NCI-H226 (cell line): ENCODE measurements at regions not wholly inside any gene's neighbourhood (a gene's known extent, or its start where the extent isn't known, plus 50 kb on each side); places are given as distances from the start of the nearest gene placed in this dataset.

Experiments used
- DNase-seq: peaks from one replicate; pipeline ENCODE4 v3.0.0-alpha.2; 2015

DNA sequence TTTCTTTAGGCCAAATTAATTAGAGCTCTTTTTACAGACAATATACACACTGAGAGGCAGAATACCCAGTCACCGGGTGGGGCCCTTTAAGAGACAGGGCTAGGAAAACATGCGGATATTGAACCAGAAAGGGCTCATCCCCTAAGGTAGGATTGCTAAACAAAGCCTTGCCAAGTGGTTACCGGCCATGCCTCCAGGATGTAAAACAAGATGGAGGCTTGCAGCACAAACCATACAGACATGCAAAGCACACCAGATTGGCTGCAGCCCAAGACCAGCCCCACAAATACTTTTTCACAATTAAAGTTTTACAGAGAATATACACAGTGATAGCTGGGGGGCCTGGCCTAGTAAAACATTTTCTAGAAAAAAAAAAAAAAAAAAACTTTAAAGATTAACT is 210.0 kb downstream of the KLHL4 start:
- no peak for DNase-seq

- no peak for DNase-seq
Measured at GRCh38 chrX:87728024-87728423, 210.4 kb downstream of the KLHL4 start.

- DNase-seq, result no peak
Measured at GRCh38 chrX:87728459-87728858, 210.9 kb downstream of the KLHL4 start.

DNA sequence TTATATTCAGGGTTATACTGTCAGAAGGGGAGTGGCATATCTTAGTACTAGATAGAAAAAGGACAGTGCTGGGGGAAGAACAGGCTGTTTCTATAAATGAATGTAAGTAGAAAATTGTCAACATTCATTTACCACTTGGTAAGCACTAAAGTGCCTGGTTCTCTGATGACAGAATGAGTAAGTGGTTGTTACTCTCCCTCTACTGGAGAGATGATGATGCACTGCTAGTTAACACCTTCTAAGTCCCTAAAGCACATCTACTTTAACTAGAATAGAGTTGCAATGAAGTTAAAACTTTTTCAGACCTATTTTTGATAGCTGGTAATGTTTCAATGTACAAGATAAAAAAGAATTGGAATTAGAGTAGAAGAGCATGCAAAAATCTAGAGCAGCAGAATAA is 214.5 kb downstream of the KLHL4 start:
- DNase-seq, result no peak

DNA sequence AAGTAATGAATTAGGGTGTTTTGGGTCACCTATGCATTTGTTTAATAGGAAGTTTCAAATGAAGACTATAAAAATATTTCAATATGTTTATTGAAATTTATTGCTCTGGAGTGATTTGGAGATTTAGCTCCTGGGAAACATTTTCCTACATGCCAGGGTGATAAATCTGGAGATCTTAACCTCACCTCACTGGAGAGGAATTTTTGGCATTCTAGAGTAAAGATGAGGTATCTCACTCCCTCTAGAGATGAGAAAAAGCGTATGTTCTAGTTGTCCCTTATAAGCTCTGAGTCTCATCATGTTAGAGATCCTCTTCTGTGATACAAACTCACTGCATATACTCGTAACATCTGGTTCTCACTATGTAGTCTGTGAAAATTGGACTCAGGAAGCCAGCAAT is 219.0 kb downstream of the KLHL4 start:
- peak; percentile 3 for DNase-seq

DNA sequence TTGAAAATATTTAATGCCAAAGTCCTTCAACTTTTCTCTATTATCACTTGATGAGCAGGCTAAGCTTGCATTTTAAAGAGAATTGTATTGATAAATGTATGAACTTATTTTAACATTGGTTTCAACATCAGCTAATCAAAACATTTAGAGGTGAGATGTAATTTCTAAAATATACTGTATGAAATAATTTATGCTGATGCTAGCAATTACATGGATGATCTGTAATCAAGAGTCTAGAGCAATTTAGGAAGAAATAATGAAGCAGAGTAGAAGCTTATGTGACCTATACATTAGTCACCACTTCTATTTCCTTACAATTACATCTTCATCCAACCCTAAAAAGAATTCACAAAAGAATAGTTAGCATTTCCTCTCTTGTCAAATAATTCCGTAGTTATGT is 226.8 kb downstream of the KLHL4 start:
- no peak for DNase-seq

DNA sequence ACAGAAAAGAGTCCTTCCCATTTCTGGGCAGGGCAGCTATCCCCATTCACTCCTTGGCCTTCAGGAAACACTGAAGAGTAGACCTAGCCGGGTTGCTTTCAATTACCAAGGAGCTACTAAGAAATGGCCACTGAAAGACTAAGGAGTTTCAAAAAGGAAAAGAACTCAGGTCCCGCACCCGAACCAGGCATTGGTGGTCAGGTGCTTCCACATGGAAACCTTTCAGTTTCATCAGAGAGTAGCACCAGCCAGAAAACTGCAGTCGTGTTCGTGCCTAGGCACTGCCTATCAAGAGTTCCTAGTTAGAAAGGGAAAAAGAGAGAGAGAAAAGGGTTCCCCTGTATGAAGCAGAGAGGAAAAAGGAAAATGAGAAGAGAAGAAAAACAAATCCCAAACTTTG is 237.9 kb downstream of the KLHL4 start:
- no peak for DNase-seq

- no peak for DNase-seq
Measured at GRCh38 chrX:87788976-87789375, 271.4 kb downstream of the KLHL4 start.

DNA sequence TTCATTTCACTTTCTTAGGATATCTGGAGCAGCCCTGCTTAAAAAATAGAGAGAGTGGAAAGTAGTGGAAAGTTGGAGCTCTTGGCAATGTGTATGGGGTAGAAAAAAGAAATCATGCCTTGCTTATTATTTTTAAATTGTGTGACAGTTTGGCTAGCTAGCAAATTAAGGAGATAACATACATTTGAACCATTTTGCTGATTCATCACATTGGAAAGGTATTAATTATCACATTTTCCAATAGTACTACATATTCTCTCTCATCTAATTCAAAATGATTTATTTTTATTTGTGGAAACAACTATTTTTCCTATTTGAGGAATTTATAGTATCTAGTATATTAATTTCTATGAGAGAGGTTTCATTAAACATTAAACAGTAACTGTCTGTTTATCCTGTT is 280.4 kb downstream of the KLHL4 start:
- no peak for DNase-seq

GRCh38 chrX:87805829-87806490 is 288.4 kb downstream of the KLHL4 start:
- DNase-seq, result peak; percentile 68

- no peak for DNase-seq
Measured at GRCh38 chrX:87808576-87809243, 291.1 kb downstream of the KLHL4 start.

DNA sequence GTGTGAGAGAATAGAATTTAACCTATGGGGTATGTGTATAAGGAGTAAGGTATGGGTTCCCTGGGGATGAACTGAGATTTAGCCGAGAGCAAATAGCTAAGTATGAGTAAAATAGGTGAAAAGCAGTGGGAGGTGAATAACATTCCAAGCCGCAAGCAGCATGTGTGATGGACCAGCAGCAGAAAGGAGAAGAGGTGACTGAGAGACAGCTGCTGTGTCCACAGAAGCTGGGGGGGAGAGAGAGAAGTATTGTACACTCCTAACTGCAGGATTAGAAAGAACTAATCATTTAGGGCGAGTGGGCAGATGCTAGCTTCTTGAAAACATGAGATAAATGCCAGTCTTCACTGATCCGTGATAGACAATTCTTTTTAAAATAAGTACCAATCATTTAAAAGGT is 296.0 kb downstream of the KLHL4 start:
- DNase-seq, result peak; percentile 51

- no peak for DNase-seq
Measured at GRCh38 chrX:87846956-87847355, 329.4 kb downstream of the KLHL4 start.

- no peak for DNase-seq
Measured at GRCh38 chrX:87873347-87873941, 355.8 kb downstream of the KLHL4 start.

- no peak for DNase-seq
Measured at GRCh38 chrX:87874043-87874442, 356.4 kb downstream of the KLHL4 start.

DNA sequence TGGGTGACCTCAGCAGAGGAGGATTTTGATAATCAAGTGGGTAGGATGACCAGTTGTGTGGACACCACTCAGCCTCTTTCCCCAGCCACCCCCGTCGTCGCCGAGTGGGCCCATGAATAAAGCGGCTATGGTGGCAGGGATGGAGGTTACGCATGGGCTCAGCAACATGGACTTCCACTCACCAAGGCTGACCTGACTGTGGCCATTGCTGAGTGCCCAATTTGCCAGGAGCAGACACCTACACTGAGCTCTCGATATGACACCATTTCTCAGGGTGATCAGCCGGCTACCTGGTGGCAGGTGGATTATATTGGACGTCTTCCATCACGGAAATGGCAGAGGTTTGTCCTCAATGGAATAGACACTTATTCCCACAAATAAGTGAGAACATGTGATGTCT is 361.3 kb downstream of the KLHL4 start:
- DNase-seq, result no peak

- DNase-seq, result no peak
Measured at GRCh38 chrX:87890437-87890836, 372.8 kb downstream of the KLHL4 start.

- DNase-seq, result no peak
Measured at GRCh38 chrX:87895421-87895820, 377.8 kb downstream of the KLHL4 start.

DNA sequence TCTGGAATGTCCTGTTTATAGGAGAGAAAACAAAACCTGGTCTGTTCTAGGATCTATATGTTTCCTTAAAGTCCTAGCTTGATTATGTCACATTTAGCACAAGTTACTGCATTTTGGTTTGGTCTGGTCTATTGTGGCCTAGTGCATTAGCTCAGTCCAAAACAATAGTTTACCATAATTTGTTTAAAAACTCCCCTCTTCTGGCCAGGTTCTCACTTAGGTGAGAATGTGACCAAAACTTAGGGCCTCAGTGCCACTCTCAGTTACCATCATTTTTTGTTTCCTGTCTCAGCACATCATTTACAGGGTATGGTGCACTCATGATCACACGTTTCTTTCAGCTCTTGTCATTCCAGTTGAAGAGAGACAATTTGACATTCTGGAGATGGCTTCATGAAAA is 378.5 kb downstream of the KLHL4 start:
- no peak for DNase-seq

GRCh38 chrX:87900320-87900908 is 382.8 kb downstream of the KLHL4 start:
- DNase-seq, result no peak

DNA sequence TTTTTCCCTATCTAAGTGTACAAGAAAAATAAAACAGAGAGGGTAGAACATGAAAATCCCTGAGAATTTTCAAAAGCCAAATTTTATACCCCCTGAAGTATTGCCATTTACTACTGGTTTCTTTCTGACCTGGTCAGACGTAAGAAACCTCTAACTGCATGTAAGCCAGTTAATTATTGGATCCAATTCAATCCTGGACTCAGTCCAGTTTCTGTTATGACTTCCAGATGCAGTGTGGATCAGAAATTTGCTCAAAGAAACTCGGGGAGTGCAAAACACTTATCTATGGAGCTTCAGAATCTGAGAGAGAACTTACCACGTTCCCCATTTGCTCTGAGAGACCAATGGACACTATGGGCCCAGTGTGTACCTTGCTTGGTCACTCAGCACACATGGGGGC is 383.5 kb downstream of the KLHL4 start:
- DNase-seq, result no peak

- DNase-seq, result no peak
Measured at GRCh38 chrX:87914726-87915125, 397.1 kb downstream of the KLHL4 start.

GRCh38 chrX:87924619-87925018 is 407.0 kb downstream of the KLHL4 start:
- DNase-seq, result no peak

DNA sequence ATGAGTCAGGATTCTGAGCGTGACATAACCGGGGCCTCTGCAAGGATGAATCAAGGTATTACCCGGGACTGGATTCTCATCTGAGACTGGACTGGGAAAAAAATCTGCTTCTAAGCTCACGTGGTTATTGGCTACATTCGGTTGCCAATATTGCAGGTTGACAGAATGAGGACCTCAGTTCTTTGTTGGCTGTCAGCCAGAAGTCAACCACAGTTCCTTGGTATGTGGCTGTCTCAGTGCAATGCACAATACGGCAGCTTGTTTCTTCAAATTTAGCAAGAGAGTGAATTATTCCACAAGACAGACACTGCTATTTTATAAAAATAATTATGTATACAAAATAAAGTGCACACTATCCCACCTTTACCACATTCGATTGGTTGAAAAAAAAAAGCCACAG is 424.2 kb downstream of the KLHL4 start:
- DNase-seq, result peak; percentile 1
